ENCODE measurements at regions not wholly inside any gene's neighbourhood (a gene's known extent, or its start where the extent isn't known, plus 50 kb on each side); places are given as distances from the start of the nearest gene placed in this dataset.

DNA sequence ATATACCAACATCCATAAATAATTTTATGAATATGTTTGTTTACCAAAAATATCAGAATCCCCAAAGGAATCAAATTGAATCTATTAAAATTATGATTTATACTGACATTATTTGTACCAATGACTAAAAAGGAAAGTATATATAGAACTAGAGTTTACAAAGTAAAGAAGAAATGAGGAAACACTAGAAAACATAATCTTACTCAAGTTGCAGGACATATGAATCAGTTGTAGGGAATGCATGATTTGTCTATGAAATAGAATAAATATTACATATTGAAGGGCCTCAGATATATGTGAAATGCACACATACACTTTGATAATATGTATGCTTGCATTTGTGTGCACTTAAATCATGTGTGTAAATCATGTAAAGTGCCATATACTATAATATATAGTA is 1466.4 kb downstream of the EFNB2 start (continued):
- TF ChIP-seq, protein P1, sequence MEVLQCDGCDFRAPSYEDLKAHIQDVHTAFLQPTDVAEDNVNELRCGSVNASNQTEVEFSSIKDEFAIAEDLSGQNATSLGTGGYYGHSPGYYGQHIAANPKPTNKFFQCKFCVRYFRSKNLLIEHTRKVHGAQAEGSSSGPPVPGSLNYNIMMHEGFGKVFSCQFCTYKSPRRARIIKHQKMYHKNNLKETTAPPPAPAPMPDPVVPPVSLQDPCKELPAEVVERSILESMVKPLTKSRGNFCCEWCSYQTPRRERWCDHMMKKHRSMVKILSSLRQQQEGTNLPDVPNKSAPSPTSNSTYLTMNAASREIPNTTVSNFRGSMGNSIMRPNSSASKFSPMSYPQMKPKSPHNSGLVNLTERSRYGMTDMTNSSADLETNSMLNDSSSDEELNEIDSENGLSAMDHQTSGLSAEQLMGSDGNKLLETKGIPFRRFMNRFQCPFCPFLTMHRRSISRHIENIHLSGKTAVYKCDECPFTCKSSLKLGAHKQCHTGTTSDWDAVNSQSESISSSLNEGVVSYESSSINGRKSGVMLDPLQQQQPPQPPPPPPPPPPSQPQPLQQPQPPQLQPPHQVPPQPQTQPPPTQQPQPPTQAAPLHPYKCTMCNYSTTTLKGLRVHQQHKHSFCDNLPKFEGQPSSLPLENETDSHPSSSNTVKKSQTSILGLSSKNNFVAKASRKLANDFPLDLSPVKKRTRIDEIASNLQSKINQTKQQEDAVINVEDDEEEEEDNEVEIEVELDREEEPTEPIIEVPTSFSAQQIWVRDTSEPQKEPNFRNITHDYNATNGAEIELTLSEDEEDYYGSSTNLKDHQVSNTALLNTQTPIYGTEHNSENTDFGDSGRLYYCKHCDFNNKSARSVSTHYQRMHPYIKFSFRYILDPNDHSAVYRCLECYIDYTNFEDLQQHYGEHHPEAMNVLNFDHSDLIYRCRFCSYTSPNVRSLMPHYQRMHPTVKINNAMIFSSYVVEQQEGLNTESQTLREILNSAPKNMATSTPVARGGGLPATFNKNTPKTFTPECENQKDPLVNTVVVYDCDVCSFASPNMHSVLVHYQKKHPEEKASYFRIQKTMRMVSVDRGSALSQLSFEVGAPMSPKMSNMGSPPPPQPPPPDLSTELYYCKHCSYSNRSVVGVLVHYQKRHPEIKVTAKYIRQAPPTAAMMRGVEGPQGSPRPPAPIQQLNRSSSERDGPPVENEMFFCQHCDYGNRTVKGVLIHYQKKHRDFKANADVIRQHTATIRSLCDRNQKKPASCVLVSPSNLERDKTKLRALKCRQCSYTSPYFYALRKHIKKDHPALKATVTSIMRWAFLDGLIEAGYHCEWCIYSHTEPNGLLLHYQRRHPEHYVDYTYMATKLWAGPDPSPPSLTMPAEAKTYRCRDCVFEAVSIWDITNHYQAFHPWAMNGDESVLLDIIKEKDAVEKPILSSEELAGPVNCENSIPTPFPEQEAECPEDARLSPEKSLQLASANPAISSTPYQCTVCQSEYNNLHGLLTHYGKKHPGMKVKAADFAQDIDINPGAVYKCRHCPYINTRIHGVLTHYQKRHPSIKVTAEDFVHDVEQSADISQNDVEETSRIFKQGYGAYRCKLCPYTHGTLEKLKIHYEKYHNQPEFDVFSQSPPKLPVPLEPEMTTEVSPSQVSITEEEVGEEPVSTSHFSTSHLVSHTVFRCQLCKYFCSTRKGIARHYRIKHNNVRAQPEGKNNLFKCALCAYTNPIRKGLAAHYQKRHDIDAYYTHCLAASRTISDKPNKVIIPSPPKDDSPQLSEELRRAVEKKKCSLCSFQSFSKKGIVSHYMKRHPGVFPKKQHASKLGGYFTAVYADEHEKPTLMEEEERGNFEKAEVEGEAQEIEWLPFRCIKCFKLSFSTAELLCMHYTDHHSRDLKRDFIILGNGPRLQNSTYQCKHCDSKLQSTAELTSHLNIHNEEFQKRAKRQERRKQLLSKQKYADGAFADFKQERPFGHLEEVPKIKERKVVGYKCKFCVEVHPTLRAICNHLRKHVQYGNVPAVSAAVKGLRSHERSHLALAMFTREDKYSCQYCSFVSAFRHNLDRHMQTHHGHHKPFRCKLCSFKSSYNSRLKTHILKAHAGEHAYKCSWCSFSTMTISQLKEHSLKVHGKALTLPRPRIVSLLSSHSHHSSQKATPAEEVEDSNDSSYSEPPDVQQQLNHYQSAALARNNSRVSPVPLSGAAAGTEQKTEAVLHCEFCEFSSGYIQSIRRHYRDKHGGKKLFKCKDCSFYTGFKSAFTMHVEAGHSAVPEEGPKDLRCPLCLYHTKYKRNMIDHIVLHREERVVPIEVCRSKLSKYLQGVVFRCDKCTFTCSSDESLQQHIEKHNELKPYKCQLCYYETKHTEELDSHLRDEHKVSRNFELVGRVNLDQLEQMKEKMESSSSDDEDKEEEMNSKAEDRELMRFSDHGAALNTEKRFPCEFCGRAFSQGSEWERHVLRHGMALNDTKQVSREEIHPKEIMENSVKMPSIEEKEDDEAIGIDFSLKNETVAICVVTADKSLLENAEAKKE (CRISPR knock-in tag; IDR thresholded peaks at IDR 0.05): no peak
- TF ChIP-seq NANOG (IDR thresholded peaks at IDR 0.05; ENCODE audit: borderline replicate concordance): no peak
- no peak for TF ChIP-seq POLR2AphosphoS5 (IDR thresholded peaks at IDR 0.05; ENCODE audit: low read depth)
- TF ChIP-seq ZNF331 (CRISPR knock-in tag; IDR thresholded peaks at IDR 0.05; ENCODE audit: low read depth): no peak
- no peak for TF ChIP-seq EZH2phosphoT487 (IDR thresholded peaks at IDR 0.05; ENCODE audit: unreplicated experiment)
- no peak for TF ChIP-seq STAT1 (IDR thresholded peaks at IDR 0.05; ENCODE audit: unreplicated experiment)
- TF ChIP-seq, protein P2, sequence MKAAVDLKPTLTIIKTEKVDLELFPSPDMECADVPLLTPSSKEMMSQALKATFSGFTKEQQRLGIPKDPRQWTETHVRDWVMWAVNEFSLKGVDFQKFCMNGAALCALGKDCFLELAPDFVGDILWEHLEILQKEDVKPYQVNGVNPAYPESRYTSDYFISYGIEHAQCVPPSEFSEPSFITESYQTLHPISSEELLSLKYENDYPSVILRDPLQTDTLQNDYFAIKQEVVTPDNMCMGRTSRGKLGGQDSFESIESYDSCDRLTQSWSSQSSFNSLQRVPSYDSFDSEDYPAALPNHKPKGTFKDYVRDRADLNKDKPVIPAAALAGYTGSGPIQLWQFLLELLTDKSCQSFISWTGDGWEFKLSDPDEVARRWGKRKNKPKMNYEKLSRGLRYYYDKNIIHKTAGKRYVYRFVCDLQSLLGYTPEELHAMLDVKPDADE (IDR thresholded peaks at IDR 0.05): no peak
- TF ChIP-seq JUNB (IDR thresholded peaks at IDR 0.05; ENCODE audit: unreplicated experiment): no peak
- no peak for TF ChIP-seq CREB1 (CRISPR knock-in tag; IDR thresholded peaks at IDR 0.05; ENCODE audit: low read depth)

DNA sequence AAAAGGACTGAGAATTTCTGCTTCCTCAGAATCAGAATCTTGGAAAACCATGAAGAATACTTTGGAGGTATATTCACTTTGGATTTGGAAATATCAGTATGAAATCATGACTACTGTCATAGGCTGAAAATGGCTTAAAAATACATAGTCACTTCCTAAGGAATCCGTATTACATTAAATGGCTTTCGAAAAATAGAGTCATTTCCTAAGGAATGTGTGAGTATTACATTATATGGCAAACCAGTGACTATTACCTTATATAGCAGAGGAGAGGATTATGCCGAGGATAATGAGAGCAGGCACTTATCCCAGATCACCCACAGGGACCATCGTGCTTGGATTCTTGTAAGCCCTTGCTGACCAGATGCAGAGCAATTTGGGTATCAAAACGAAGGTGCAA is 1471.8 kb downstream of the EFNB2 start:
- Mint-ChIP-seq H3K9me3 (no peaks in the 10 kb centered on the region), H3K27me3 (ENCODE audit: insufficient read depth, low read depth, poor library complexity) (peaks cover 2% of the 10 kb centered on the region), H3K36me3 (ENCODE audit: low read depth) (no peaks in the 10 kb centered on the region), H3K4me3 (no peak overlapping the region), H3K4me1 (no peaks in the 10 kb centered on the region), H3K27ac (no peak overlapping the region)
- H3K4me3 ChIP-seq: no peak overlapping the region
- no peaks in the 10 kb centered on the region for H3K36me3 ChIP-seq (ENCODE audit: insufficient read depth)
- no peaks in the 10 kb centered on the region for H3F3A ChIP-seq (replicated peaks; ENCODE audit: low read depth)
- no peak for DNase-seq (ENCODE audit: low spot score)
- no peaks in the 10 kb centered on the region for H3K27me3 ChIP-seq (ENCODE audit: insufficient read depth)
- no peak overlapping the region for H2AFZ ChIP-seq
- H3K79me2 ChIP-seq (replicated peaks; ENCODE audit: insufficient read depth): no peaks in the 10 kb centered on the region
- ATAC-seq: no peak
- no peaks in the 10 kb centered on the region for H4K20me1 ChIP-seq (replicated peaks; ENCODE audit: insufficient read depth)
- no peak overlapping the region for H3K27ac ChIP-seq (ENCODE audit: low read depth)
- no peaks in the 10 kb centered on the region for H3K4me1 ChIP-seq (ENCODE audit: insufficient read depth)
- no peak overlapping the region for H3K4me2 ChIP-seq
- no peaks in the 10 kb centered on the region for H3K9me2 ChIP-seq (ENCODE audit: insufficient read depth)
- no peak for TF ChIP-seq EZH2 (IDR thresholded peaks at IDR 0.05; ENCODE audit: low read depth, unreplicated experiment)
- TF ChIP-seq ZNF114 (CRISPR knock-in tag; IDR thresholded peaks at IDR 0.05): no peak
- TF ChIP-seq ZNF331 (CRISPR knock-in tag; IDR thresholded peaks at IDR 0.05; ENCODE audit: low read depth): no peak
- no peak for TF ChIP-seq JUNB (IDR thresholded peaks at IDR 0.05; ENCODE audit: unreplicated experiment)
- TF ChIP-seq, protein P3, sequence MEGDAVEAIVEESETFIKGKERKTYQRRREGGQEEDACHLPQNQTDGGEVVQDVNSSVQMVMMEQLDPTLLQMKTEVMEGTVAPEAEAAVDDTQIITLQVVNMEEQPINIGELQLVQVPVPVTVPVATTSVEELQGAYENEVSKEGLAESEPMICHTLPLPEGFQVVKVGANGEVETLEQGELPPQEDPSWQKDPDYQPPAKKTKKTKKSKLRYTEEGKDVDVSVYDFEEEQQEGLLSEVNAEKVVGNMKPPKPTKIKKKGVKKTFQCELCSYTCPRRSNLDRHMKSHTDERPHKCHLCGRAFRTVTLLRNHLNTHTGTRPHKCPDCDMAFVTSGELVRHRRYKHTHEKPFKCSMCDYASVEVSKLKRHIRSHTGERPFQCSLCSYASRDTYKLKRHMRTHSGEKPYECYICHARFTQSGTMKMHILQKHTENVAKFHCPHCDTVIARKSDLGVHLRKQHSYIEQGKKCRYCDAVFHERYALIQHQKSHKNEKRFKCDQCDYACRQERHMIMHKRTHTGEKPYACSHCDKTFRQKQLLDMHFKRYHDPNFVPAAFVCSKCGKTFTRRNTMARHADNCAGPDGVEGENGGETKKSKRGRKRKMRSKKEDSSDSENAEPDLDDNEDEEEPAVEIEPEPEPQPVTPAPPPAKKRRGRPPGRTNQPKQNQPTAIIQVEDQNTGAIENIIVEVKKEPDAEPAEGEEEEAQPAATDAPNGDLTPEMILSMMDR (conservative IDR thresholded peaks at IDR 0.05; ENCODE audit: low read depth in 2 of 2): no peak
- TF ChIP-seq NANOG (IDR thresholded peaks at IDR 0.05; ENCODE audit: borderline replicate concordance): no peak
- no peak for TF ChIP-seq EZH2phosphoT487 (IDR thresholded peaks at IDR 0.05; ENCODE audit: unreplicated experiment)
- TF ChIP-seq CREB1 (CRISPR knock-in tag; IDR thresholded peaks at IDR 0.05; ENCODE audit: low read depth): no peak
- TF ChIP-seq, protein P4, sequence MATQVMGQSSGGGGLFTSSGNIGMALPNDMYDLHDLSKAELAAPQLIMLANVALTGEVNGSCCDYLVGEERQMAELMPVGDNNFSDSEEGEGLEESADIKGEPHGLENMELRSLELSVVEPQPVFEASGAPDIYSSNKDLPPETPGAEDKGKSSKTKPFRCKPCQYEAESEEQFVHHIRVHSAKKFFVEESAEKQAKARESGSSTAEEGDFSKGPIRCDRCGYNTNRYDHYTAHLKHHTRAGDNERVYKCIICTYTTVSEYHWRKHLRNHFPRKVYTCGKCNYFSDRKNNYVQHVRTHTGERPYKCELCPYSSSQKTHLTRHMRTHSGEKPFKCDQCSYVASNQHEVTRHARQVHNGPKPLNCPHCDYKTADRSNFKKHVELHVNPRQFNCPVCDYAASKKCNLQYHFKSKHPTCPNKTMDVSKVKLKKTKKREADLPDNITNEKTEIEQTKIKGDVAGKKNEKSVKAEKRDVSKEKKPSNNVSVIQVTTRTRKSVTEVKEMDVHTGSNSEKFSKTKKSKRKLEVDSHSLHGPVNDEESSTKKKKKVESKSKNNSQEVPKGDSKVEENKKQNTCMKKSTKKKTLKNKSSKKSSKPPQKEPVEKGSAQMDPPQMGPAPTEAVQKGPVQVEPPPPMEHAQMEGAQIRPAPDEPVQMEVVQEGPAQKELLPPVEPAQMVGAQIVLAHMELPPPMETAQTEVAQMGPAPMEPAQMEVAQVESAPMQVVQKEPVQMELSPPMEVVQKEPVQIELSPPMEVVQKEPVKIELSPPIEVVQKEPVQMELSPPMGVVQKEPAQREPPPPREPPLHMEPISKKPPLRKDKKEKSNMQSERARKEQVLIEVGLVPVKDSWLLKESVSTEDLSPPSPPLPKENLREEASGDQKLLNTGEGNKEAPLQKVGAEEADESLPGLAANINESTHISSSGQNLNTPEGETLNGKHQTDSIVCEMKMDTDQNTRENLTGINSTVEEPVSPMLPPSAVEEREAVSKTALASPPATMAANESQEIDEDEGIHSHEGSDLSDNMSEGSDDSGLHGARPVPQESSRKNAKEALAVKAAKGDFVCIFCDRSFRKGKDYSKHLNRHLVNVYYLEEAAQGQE (IDR thresholded peaks at IDR 0.05; ENCODE audit: unreplicated experiment): no peak
- TF ChIP-seq STAT1 (IDR thresholded peaks at IDR 0.05; ENCODE audit: unreplicated experiment): no peak

Data from GM23338 (cell line).